Endothelial cell of umbilical vein (primary cell): ENCODE measurements at regions not wholly inside any gene's neighbourhood (a gene's known extent, or its start where the extent isn't known, plus 50 kb on each side); places are given as distances from the start of the nearest gene placed in this dataset.

Source experiments
- BruUV-seq: library from RNA; stranded (reverse); fragments of 400-500 nt; replicated peaks from 2 replicates; lab custom pipeline; 2021; lab: Mats Ljungman, UMichigan
- CTCF ChIA-PET: fragments of 300-600, 350-600 bp; sonication (Branson Sonifier 250); formaldehyde crosslinking; loops from one replicate; lab custom pipeline; 2021; ENCODE audit warnings: antibody characterized with exemption, inconsistent platforms; lab: Charles Lee
- POLR2A ChIA-PET: fragments of 300-600, 350-600 bp; sonication (Branson Sonifier 250); formaldehyde crosslinking; loops from one replicate; lab custom pipeline; 2021; ENCODE audit warnings: antibody characterized with exemption, inconsistent platforms; lab: Charles Lee
- DNase-seq: peaks from one replicate; pipeline ENCODE4 v3.0.0-alpha.2; 2011; ENCODE audit warnings: low read depth, low spot score
- FAIRE-seq: peaks from 2 replicates; lab custom pipeline; 2011; peaks lifted over from hg19 to GRCh38; lab: Jason Lieb, UNC
- H2AFZ ChIP-seq: 2 replicates; pipeline ENCODE4 v1.6.0; 2012; ENCODE audit warnings: low read depth, low read length, control low read depth, inconsistent platforms
- H3K27ac ChIP-seq: 2 replicates; pipeline ENCODE4 v1.5.1; 2011; ENCODE audit warnings: low read depth, mild to moderate bottlenecking, control low read depth, low read length, moderate library complexity; ENCODE audit not compliant: insufficient read depth
- H3K27me3 ChIP-seq, 2 experiments: 2 replicates each; pipeline versions ENCODE4 v1.6.0 to v1.6.1; 2011; ENCODE audit warnings: low read length in 2 of 2, mixed read lengths in 1 of 2; ENCODE audit not compliant: control insufficient read depth in 2 of 2, insufficient read depth in 2 of 2
- H3K36me3 ChIP-seq, 2 experiments: 2 replicates in 1 of 2; 3 replicates in 1 of 2; pipeline ENCODE4 v1.5.1; 2011; ENCODE audit warnings: low read length in 2 of 2, mild to moderate bottlenecking in 1 of 2, moderate library complexity in 1 of 2; ENCODE audit not compliant: control insufficient read depth in 2 of 2, insufficient read depth in 2 of 2; ENCODE audit errors: extremely low read depth in 1 of 2
- H3K4me1 ChIP-seq: 3 replicates; pipeline ENCODE4 v1.5.1; 2011; ENCODE audit warnings: mild to moderate bottlenecking, low read length; ENCODE audit not compliant: control insufficient read depth, insufficient read depth; ENCODE audit errors: extremely low read depth
- H3K4me2 ChIP-seq: 2 replicates; pipeline ENCODE4 v1.6.1; 2011; ENCODE audit warnings: low read length, control low read depth, mixed read lengths; ENCODE audit not compliant: insufficient read depth
- H3K4me3 ChIP-seq, 3 experiments: fragments of 200-600 bp in 1 of 3; sonication (generic), shearing (Covaris generic) in 1 of 3; replicated peaks in 1 of 3; 2 replicates each; pipeline ENCODE4 v1.5.1; 2011 to 2016; ENCODE audit warnings: control low read depth in 3 of 3, low read length in 3 of 3, mild to moderate bottlenecking in 2 of 3, inconsistent platforms in 1 of 3, low read depth in 1 of 3, moderate library complexity in 1 of 3; ENCODE audit not compliant: insufficient read depth in 1 of 3
- H3K79me2 ChIP-seq: 2 replicates; pipeline ENCODE4 v1.6.0; 2012; ENCODE audit warnings: low read length, inconsistent platforms; ENCODE audit not compliant: control insufficient read depth, insufficient read depth
- H3K9ac ChIP-seq: replicated peaks from 2 replicates; pipeline ENCODE3; 2011; ENCODE audit warnings: low read length, control low read depth; ENCODE audit not compliant: insufficient read depth; ENCODE audit errors: extremely low read depth
- H3K9me1 ChIP-seq: replicated peaks from 3 replicates; pipeline ENCODE4 v1.6.0; 2011; ENCODE audit warnings: mild to moderate bottlenecking, low read length; ENCODE audit not compliant: control insufficient read depth, insufficient read depth; ENCODE audit errors: extremely low read depth
- H3K9me3 ChIP-seq: replicated peaks from 2 replicates; pipeline ENCODE4 v1.5.1; 2012; ENCODE audit warnings: low read length, inconsistent platforms; ENCODE audit not compliant: control insufficient read depth, insufficient read depth
- H4K20me1 ChIP-seq: replicated peaks from 2 replicates; pipeline ENCODE3; 2011; ENCODE audit warnings: mild to moderate bottlenecking, low read length; ENCODE audit not compliant: control insufficient read depth, insufficient read depth; ENCODE audit errors: extremely low read depth
- CTCF ChIP-seq, 2 donors: IDR thresholded peaks; 1 replicate in 1 of 2; 2 replicates in 1 of 2; pipeline ENCODE4 v1.5.1; 2011; ENCODE audit warnings: low read length in 2 of 2, mild to moderate bottlenecking in 2 of 2, moderate library complexity in 2 of 2, control low read depth in 1 of 2, inconsistent platforms in 1 of 2, low read depth in 1 of 2; ENCODE audit not compliant: insufficient read depth in 1 of 2; ENCODE audit errors: extremely low read depth in 1 of 2
- EZH2 ChIP-seq: IDR thresholded peaks from 2 replicates; pipeline ENCODE4 v1.6.1; 2012; ENCODE audit warnings: borderline replicate concordance, low read depth, mild to moderate bottlenecking, moderate library complexity, low read length, inconsistent platforms; ENCODE audit not compliant: severe bottlenecking
- FOS ChIP-seq: IDR thresholded peaks from 2 replicates; pipeline ENCODE4 v1.6.1; 2011; ENCODE audit warnings: mild to moderate bottlenecking, low read length, moderate library complexity, borderline replicate concordance; ENCODE audit not compliant: insufficient read depth
- GATA2 ChIP-seq: IDR thresholded peaks from 2 replicates; pipeline ENCODE4 v1.7.0; 2011; ENCODE audit warnings: low read depth, mild to moderate bottlenecking, moderate library complexity, mixed read lengths, low read length; ENCODE audit not compliant: insufficient read length, insufficient read depth
- JUN ChIP-seq: IDR thresholded peaks from 2 replicates; pipeline ENCODE4 v1.6.1; 2011; ENCODE audit warnings: borderline replicate concordance, low read depth; ENCODE audit not compliant: insufficient read length, insufficient read depth
- MAX ChIP-seq: IDR thresholded peaks from 2 replicates; pipeline ENCODE4 v1.6.1; 2011; ENCODE audit not compliant: insufficient read depth, insufficient read length
- MYC ChIP-seq: IDR thresholded peaks from one replicate; pipeline ENCODE4 v1.6.1; 2011; ENCODE audit warnings: mild to moderate bottlenecking, low read depth, low read length
- POLR2A ChIP-seq: IDR thresholded peaks from 2 replicates; pipeline ENCODE4 v1.6.1; 2012; ENCODE audit warnings: low read depth, mild to moderate bottlenecking, control low read depth, low read length
- POLR2AphosphoS5 ChIP-seq: IDR thresholded peaks from 2 replicates; pipeline ENCODE4 v1.6.1; 2012; ENCODE audit warnings: low read depth, mild to moderate bottlenecking, control low read depth, low read length, moderate library complexity; ENCODE audit not compliant: insufficient read depth
- dilution Hi-C: fragments of 300-500 bp; cut with MboI; formaldehyde crosslinking; loops from one replicate; pipeline ENCODE4 v1.15.0; 2019; ENCODE audit warnings: low sequenced_read_pairs; ENCODE audit not compliant: extremely low pct_ligation_motif_present
- intact Hi-C: fragments of 100-400 bp; cut with micrococcal nuclease; formaldehyde crosslinking; loops from one replicate; pipeline ENCODE4 v1.10.0; 2022

- POLR2A ChIA-PET: no interaction called here
- TF ChIP-seq GATA2: no peak
- TF ChIP-seq FOS: no peak
- no peak for TF ChIP-seq JUN
- TF ChIP-seq POLR2A: no peak
- no peak for TF ChIP-seq MAX
- no peak for TF ChIP-seq EZH2
- no peak for TF ChIP-seq CTCF (IDR thresholded peaks at IDR 0.05; ENCODE audit: extremely low read depth in 1 of 2, insufficient read depth in 1 of 2, low read depth in 1 of 2, low read length in 2 of 2)
- TF ChIP-seq POLR2AphosphoS5: no peak
- no peak for TF ChIP-seq MYC
- Histone ChIP-seq H2AFZ (no peak overlapping the region), H4K20me1 (no peaks in the 10 kb centered on the region), H3K4me3 (no peak overlapping the region), H3K79me2 (no peaks in the 10 kb centered on the region), H3K9ac (no peak overlapping the region), H3K9me1 (no peaks in the 10 kb centered on the region), H3K27ac (no peak overlapping the region), H3K27me3 (no peaks in the 10 kb centered on the region), H3K4me2 (no peak overlapping the region), H3K9me3 (no peaks in the 10 kb centered on the region), H3K4me1 (peaks cover 45% of the 10 kb centered on the region), H3K36me3 (no peaks in the 10 kb centered on the region)
- FAIRE-seq (no peak), DNase-seq (no peak)
- no TSS peak for BruUV-seq
- intact Hi-C loops (loop anchor here (10.0 kb wide), 1 partner anchor 377 kb away; no protein-coding TSS in a partner anchor), dilution Hi-C loops (no loop called here)
- CTCF ChIA-PET: interaction anchor here (1.6 kb wide), 1 partner anchor 79 kb away, joined by 3 read pairs; no protein-coding TSS in a partner anchor
Observed at GRCh38 chr1:58891347-58891746, 107.5 kb upstream of the JUN start.
